ENCODE measurements at regions not wholly inside any gene's neighbourhood (a gene's known extent, or its start where the extent isn't known, plus 50 kb on each side); places are given as distances from the start of the nearest gene placed in this dataset.

GRCh38 chr13:65724226-65724625 lies 1505.9 kb downstream of the PCDH9 start:
- Histone ChIP-seq H3K4me1 (ENCODE audit: insufficient read depth, low read length, poor library complexity, severe bottlenecking) (no peaks in the 10 kb centered on the region), H3K9me2 (replicated peaks; ENCODE audit: low read depth, low read length) (0 out of 2 replicates have a peak, but pooled peaks cover 3% of the 10 kb centered on the region), H3K27me3 (ENCODE audit: insufficient read depth, low read length, poor library complexity, severe bottlenecking) (no peaks in the 10 kb centered on the region), H3K4me3 (ENCODE audit: low read length, poor library complexity, severe bottlenecking) (no peak overlapping the region), H3K4me2 (ENCODE audit: low read depth, low read length, poor library complexity, severe bottlenecking) (no peak overlapping the region), H4K20me1 (ENCODE audit: insufficient read depth, low read length, poor library complexity, severe bottlenecking) (no peaks in the 10 kb centered on the region), H3K9ac (ENCODE audit: low read depth, low read length, poor library complexity, severe bottlenecking) (no peak overlapping the region), H3K9me3 (ENCODE audit: insufficient read depth, low read depth, low read length) (no peaks in the 10 kb centered on the region), H3F3A (ENCODE audit: low read depth) (no peaks in the 10 kb centered on the region), H2AFZ (ENCODE audit: low read length) (no peak overlapping the region), H3K36me3 (ENCODE audit: insufficient read depth, low read length) (no peaks in the 10 kb centered on the region), H3K79me2 (ENCODE audit: insufficient read depth, low read length) (no peaks in the 10 kb centered on the region)
- no peak for TF ChIP-seq CTCF (conservative IDR thresholded peaks at IDR 0.05; ENCODE audit: low read length)

GRCh38 chr13:65722506-65722905 lies 1507.6 kb downstream of the PCDH9 start:
- Histone ChIP-seq H3K36me3 (ENCODE audit: insufficient read depth, low read length) (no peaks in the 10 kb centered on the region), H3K79me2 (ENCODE audit: insufficient read depth, low read length) (no peaks in the 10 kb centered on the region), H3K4me2 (ENCODE audit: low read depth, low read length, poor library complexity, severe bottlenecking) (no peak overlapping the region), H3K9ac (ENCODE audit: low read depth, low read length, poor library complexity, severe bottlenecking) (no peak overlapping the region), H3F3A (ENCODE audit: low read depth) (no peaks in the 10 kb centered on the region), H3K27me3 (ENCODE audit: insufficient read depth, low read length, poor library complexity, severe bottlenecking) (no peaks in the 10 kb centered on the region), H2AFZ (ENCODE audit: low read length) (no peak overlapping the region), H3K4me1 (ENCODE audit: insufficient read depth, low read length, poor library complexity, severe bottlenecking) (no peaks in the 10 kb centered on the region), H3K4me3 (ENCODE audit: low read length, poor library complexity, severe bottlenecking) (no peak overlapping the region), H3K9me3 (ENCODE audit: insufficient read depth, low read depth, low read length) (no peaks in the 10 kb centered on the region), H3K9me2 (replicated peaks; ENCODE audit: low read depth, low read length) (0 out of 2 replicates have a peak, but pooled peaks cover 3% of the 10 kb centered on the region), H4K20me1 (ENCODE audit: insufficient read depth, low read length, poor library complexity, severe bottlenecking) (no peaks in the 10 kb centered on the region)
- TF ChIP-seq CTCF (conservative IDR thresholded peaks at IDR 0.05; ENCODE audit: low read length) = no peak
- no peak for TF ChIP-seq EZH2phosphoT487 (IDR thresholded peaks at IDR 0.05; ENCODE audit: borderline replicate concordance)

GRCh38 chr13:65719831-65720230 lies 1510.3 kb downstream of the PCDH9 start:
- no peaks in the 10 kb centered on the region for H3K79me2 ChIP-seq (ENCODE audit: insufficient read depth, low read length)
- no peak overlapping the region for H3K9ac ChIP-seq (ENCODE audit: low read depth, low read length, poor library complexity, severe bottlenecking)
- no peak overlapping the region for H3K4me2 ChIP-seq (ENCODE audit: low read depth, low read length, poor library complexity, severe bottlenecking)
- no peaks in the 10 kb centered on the region for H3K4me1 ChIP-seq (ENCODE audit: insufficient read depth, low read length, poor library complexity, severe bottlenecking)
- TF ChIP-seq CTCF (conservative IDR thresholded peaks at IDR 0.05; ENCODE audit: low read length) (no peak), EZH2phosphoT487 (IDR thresholded peaks at IDR 0.05; ENCODE audit: borderline replicate concordance) (no peak)
- H3K36me3 ChIP-seq (ENCODE audit: insufficient read depth, low read length) = no peaks in the 10 kb centered on the region
- H3K4me3 ChIP-seq (ENCODE audit: low read length, poor library complexity, severe bottlenecking) = no peak overlapping the region
- H2AFZ ChIP-seq (ENCODE audit: low read length) = no peak overlapping the region
- no peaks in the 10 kb centered on the region for H3F3A ChIP-seq (ENCODE audit: low read depth)
- H3K27me3 ChIP-seq (ENCODE audit: insufficient read depth, low read length, poor library complexity, severe bottlenecking) = no peaks in the 10 kb centered on the region
- H3K9me2 ChIP-seq (replicated peaks; ENCODE audit: low read depth, low read length) = 0 out of 2 replicates have a peak, but pooled peaks cover 3% of the 10 kb centered on the region
- H3K9me3 ChIP-seq (ENCODE audit: insufficient read depth, low read depth, low read length) = no peaks in the 10 kb centered on the region
- no peaks in the 10 kb centered on the region for H4K20me1 ChIP-seq (ENCODE audit: insufficient read depth, low read length, poor library complexity, severe bottlenecking)

All from Loucy (cell line).